T-helper 2 cell treated with Interferon-gamma antibody and Interleukin-4, amounts not matched to agents 100 ng/mL and 5 ng/mL, for 36 hours (primary cell): ENCODE measurements at regions not wholly inside any gene's neighbourhood (a gene's known extent, or its start where the extent isn't known, plus 50 kb on each side); places are given as distances from the start of the nearest gene placed in this dataset.

ENCODE experiments used
- intact Hi-C: fragments of 100-400 bp; cut with micrococcal nuclease; formaldehyde crosslinking; loops from one replicate; pipeline ENCODE4 v1.15.1; 2023

DNA sequence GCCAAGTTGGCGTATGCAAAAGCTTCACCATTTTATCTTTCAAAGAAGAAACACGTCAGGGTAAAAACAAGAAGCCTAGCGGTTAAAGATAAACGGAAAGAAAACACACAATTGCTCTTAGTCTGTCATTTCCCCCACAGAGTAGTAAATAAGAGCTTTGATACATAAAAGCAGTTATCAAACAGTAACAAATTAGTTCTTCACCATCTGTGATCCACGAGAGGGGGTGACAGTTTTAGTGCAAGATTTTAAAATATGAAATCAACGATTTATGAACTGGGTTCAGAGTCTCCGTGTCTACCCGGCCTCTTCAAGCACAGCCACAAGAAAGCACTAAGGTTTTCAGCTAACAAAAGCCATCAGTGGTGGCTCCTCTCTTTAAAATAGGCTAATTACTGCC is 703.9 kb upstream of the ID2 start:
- intact Hi-C loops, result no loop called here

DNA sequence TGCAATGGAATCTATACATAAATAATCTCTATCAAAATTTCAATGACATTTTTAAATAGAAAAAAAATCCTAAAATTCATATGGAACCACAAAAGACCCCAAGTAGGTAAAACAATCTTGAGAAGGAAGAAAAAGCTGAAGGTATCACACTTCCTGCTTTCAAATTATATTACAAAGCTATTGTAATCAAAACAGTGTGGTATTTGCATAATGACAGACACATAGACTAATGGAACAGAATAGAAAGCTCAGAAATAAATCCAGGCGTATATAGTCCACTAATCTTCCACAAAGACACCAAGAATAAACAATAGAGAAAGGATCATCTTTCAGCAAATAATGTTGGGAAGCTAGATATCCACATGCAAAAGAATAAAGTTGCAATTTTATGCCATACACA is 699.8 kb upstream of the ID2 start:
- intact Hi-C loops, result no loop called here

DNA sequence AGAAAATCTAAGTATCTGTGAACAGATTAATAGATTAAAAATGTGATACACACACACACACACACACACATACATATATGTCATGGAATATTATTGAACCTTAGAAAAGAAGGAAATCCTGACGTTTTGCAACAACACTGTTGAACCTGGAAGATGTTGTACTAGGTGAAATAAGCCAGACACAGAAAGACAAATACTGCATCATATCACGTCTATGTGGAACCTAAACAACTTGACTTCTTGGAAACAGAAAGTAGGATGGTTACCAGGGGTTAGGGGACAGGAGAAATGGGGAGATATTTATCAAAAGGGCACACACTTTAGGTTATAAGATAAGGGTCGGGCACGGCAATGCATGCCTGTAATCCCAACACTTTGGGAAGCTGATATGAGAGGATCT is 698.4 kb upstream of the ID2 start:
- intact Hi-C loops, result no loop called here

DNA sequence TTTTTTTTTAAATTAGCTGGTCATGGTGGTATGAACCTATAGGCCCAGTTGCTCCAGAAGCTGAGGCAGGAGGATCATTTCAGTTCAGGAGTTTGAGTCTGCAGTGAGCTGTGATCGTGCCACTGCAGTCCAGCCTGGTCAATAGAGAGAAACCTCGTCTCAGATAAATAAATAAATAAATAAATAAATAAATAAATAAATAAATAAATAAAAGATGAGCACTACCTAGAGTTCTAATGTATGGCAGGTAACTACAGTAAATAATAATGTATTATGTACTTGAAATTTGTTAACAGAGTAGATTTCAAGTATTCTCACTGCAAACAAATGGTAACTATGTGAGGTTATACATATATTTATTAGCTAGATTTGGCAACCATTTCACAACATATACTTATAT is 697.9 kb upstream of the ID2 start:
- intact Hi-C loops, result loop anchor here (2.0 kb wide), 1 partner anchor 67 kb away; no protein-coding TSS in a partner anchor

DNA sequence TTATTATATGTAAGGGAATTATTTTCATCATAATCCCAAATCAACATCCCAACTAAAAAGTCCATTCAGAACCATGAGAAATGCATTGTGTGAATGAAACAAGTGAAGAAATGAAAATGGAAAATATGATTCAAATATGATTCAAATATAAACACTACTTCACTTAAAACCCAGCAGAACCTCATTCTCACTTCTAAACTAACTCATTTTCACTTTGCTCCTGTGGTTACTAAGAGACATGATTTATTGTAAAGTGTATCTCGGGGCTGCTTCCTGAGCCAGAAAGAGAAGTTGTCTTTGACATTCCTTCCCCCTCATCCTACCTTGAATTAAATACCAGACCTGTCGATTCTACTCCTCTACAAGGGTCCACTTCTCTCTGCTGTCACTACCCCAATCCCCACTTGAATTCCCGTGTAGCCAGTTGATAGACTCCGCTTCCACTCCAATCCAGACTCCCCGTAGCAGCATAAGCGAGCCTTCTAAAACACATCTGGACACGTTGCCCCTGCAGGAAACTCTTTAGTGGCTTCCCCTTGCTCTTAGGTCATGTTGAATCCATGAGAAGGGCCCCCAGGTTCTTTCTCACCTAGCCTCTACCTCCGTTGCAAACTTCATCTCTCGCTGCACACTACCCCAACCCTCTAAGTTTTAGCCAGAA is 697.0 kb upstream of the ID2 start:
- intact Hi-C loops, result loop anchor here (2.0 kb wide), 1 partner anchor 66 kb away; no protein-coding TSS in a partner anchor

DNA sequence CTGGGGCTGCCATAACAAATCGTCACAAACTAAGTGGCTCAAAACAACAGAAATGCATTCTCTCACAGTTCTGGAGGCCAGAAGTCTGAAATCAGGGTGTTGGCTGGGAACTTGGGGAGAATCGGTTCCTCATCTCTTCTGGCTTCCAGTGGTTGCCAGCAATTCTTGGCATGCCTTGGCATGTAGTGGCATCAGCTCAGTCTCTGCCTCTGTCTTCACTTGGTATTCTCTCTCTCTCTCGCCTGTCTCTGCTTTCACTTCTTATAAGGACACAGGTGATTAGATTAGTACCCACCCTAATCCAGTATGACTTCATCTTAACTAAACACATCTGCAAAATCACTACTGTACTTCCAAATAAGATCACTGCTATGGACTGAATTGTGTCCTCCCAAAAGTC is 695.4 kb upstream of the ID2 start:
- intact Hi-C loops, result no loop called here

DNA sequence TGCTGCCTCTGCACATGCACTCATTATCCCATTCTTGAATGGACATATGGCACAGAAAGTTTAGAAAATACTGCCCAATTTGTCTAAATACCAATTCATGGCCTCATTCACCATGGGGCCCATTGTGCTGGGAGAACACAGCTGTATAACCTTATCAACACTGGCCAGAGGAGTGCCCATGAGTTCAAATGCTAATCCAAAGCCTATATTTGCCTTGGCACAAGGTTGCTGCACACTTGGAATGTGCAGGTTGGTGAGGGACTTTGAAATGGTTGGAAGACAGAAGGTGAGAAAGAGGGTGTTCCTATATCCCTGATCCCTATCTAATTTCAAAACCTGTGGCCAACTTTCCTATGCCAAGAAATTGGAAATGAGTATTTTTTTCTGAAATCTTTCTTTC is 693.9 kb upstream of the ID2 start:
- intact Hi-C loops, result no loop called here

DNA sequence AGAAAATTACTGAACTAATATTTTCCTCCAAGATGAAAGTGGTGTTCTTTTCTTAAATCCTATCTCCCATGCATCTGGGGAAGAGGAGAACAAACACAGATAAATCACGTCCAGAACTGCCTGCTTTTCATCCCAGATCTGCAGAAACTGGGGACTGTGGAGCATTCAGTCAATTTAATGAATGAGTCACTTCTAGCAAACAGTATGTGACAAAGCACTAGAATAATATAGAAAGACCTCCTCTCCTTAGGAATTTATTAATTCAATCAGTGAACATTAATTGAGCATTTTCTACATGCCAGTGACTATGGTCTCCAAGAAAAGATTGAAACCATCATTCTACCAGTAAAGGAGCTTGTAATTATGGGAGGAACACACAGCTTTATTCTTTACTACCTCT is 693.4 kb upstream of the ID2 start:
- intact Hi-C loops, result no loop called here

DNA sequence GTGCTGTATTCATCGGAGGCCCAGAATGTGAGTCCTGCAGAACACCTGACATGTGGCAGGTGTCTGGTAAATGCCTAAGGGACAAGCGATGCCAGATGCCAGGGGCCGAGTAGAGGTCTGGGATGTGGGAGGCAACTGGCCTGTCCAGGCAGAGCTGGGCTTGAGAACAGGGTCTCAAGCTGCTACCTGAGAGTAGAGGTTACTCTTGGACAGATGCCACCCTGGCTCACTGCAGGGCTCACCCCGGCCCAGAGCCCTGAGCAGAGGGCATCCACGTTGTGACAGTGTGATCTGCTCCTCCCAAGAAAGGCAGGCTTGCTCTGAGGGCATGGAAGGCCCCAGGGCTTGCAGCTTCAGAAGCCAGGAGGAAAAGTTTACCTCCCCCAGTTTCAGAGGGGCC is 692.0 kb upstream of the ID2 start:
- intact Hi-C loops, result no loop called here

DNA sequence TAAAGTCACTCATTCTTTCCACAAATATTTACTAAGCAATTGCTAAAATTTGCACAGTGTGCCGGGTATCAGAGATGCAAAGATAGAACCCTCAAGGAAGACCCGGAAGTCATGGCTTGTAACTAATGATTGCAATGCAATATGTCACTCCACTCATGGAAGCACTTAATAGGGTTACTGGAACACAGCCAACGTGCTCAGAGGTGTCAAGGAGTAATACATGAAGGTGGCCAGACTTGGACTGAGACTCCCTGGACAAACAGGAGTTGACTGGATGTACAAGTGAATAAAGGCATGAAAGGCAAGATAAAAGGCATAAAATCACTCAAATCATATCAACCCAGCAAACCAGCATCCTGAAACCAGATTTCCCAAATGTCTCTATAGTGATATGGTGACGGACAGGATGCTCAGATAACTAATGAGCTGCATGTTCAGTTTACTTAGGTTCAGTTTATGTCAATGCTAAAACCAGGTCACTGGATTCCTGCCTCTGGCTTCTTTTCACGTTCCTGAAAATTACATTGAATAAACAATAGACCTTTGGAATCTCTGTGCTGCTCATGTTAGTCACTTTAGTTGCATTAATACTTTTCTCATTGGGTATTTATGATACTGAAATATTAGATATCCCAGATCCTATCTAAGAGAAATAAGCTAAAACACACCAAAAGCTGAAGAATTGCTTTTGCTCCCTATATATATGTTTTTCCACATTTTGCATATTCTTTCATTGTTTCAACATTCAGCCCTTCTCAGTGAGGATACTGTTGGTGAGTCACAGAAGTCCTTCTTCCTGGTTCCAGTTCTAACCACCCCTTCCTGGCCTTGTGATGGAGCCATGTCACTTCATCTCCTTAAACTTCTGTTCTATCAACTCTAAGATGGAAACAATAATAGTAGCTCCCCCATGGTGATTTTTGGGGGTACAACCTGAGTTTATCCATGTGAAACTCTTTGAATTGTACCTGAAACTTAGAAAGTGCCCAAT is 688.9 kb upstream of the ID2 start:
- intact Hi-C loops, result no loop called here

DNA sequence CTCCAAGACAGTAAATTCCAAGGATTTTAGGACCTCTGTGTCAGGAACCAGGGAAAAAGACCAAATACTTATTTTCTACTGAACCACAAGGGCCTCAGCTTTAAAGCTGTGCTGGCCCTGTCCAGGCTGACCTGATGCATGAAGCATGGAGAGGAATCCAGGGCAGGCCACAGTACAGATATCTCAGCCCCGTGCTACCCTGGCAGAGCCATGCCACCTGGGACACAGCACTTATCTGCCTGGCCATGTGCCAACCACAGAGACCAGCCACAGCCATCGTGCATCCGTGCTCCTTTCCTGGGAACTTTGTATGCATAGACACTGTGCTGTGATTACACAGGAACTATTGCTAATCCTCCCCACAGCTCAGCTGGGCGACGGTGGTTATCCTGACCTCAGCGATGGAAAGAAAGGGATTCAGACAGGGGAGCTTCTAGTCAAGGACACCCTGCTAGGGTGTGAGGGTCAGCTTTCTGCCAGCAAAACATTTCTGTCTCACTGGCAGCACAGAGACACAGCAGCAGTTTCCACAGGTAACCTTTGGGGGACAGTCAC is 687.4 kb upstream of the ID2 start:
- intact Hi-C loops, result no loop called here

DNA sequence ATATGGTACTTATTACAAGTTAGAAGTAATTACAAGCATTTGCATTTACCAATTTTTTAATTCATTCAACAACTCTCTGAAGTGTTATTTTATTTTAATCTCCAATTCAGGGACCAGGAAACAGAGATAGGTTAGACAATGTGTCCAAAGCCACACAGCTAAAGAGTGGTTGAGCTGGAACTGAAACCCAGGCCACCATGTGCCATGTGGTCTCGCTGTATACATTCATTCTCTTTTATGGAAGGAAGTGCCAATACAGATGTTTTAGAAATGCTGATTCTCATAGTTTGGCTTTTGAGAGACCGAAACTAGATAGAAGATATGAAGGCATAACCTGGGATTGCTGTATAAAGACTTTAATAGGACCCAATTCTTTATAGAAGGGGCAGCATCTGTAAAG is 684.6 kb upstream of the ID2 start:
- intact Hi-C loops, result no loop called here

DNA sequence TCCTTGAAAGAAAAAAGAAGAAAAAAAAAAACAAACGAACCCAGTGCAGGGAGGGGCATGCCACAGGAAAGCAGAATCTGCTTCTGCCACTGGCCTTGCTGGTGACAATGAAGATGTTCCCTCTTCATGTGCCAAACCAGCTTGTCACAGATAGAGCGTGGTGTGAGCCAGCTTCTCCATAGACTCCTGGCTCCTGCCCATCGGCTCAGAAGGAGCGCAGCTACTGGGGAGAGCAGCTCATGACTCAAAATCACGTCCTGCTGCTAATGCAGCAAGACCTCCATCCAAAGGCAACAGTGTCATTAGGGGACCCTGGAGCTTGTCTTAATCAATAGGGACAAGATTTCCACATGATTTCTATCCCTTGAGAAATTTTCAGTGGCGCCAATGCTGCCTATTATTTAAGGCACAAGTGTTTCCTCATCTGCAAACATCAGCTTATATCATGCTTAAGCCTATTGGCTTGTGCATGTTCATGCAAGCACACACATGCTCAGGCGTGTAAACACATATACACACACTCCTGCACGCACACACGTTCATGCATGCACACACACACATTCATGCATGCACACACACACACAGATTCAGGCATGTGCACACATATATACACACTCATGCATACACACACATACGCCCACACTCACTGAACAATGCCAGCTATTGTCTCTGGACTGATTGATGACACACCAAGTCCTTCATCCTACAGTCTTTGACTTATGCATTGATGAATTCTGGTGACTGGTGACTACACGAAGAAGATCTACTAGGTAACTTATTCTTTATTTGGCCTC is 682.0 kb upstream of the ID2 start:
- intact Hi-C loops, result no loop called here

DNA sequence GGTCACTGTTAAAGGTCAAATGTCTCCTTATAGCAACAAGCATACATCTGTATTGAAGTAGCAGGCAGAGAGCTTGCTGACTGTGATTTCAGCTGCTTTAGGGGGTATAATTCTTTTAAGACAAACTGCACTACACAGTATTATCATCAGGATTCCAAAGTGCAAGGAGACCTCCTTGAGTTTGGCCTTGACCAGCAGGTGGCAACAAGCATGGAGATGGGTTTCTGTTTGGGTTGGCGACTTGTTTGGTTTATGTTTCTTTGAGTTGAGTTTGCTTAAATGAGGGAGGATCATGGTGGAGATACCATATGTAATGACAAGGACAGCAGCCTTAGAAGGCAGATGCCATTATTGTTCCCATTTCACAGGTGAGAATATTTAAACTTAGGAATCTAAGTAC is 681.0 kb upstream of the ID2 start:
- intact Hi-C loops, result no loop called here

DNA sequence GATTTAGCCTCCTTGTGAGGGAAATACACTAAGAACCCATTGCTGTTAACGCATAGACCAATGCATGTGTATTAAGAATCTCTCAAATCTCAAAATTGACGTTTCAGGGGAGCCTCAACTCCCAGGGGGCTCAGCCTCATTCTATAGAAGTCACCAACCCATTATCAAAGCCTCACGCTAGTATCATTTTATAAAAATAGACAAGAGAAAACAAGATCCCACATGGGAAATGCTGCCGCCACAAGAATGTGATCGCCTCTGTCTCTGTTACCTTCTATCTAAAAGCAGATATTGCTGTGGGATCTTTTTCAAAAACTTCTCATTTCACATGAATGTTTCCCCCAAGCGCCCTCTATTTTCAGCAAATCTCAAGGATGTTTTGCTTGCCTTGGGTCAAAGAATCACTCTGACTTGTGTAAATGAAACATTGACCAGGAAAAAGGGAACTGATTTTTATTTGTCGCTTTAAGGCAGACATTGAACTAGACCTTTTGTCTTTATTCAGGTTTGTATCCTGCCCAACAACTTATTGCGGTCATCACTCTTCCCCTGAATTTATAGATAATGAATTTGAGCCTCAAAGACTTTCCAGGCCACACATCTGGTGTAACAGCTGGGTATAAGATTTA is 679.0 kb upstream of the ID2 start:
- intact Hi-C loops, result no loop called here

DNA sequence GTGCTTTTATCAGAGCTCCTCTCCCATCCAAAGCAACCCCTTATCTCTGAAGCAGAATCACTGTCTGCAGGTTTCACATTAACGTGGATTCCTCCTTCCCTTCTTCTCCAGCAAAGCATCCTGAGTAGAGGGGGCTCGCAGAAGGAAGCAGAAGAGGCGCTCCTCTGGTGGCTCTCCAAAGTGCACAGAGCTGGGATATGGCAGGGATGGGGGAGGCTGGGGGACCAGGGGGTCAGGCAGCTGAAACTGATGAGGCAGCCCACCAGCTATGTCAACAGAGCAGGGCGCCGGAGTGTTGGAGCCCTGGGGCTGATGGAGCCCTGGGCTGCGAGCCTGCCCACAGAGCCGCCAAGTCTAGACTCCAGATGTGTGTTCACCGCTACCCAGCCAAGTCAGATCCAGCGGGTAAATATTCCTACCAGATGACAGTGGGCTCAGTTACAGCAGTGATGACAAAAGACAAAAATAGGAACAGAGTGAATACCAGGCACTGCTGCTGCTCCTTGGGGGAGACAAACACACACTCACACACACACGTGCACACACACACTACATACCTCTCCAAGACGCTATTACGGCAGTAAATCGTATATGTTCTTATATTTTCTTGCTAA is 678.3 kb upstream of the ID2 start:
- intact Hi-C loops, result no loop called here

DNA sequence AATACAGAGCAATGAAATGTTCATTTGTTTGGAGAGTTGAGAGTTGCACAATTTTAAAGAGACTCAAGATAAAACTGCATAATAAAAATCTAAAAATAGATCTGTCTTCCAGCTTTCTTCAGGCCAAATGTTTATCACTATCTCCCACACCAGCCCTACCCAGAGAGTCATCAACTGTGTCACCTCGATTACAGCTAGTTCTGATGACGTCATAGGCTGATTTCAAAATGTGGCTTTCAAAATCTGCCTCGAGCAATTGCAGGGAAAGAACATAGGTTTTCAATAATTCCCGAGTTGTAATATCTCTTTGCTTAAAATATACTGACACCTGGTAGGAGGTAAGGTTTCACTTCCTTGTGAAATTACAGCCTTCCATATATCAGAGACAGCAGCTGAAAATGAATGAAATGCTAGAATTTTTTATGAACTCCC is 677.6 kb upstream of the ID2 start:
- intact Hi-C loops, result no loop called here

DNA sequence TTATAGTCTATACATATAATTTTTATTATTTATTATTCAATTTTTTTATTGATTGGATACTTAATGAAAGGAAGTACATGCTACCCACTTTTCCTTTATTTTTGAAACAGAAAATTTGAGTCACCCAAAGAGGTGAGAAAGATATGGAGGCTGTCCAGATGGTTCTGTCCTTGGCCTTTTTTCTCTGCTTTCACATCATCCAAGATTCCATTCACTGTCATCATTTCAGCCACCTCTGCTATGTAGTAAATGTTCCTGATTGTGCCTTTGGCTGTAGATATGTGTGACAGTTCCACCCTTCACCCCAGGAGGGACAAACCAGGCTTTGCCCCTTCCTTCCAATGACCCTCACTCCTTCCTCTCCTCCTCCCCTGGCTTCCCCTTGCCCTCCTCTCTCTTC is 675.7 kb upstream of the ID2 start:
- intact Hi-C loops, result no loop called here

DNA sequence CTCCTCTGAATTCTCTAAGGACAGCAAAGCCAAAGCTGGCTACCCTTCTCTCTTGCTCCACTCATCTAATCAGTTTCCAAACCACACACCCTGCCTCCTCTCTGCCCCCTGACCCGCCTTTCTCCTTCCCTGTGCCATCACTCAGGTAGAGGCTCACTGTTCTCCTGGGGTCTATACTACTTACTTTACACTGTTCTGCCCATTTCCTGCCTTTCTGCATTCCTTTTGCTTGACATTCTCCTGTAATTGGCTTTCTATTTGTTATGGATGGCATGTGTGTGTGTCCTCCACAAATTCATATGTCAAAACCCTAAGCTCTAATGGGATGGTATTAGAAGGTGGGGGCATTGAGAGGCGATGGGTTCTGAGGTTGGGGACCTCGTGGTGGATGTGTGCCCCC is 675.2 kb upstream of the ID2 start:
- intact Hi-C loops, result no loop called here

DNA sequence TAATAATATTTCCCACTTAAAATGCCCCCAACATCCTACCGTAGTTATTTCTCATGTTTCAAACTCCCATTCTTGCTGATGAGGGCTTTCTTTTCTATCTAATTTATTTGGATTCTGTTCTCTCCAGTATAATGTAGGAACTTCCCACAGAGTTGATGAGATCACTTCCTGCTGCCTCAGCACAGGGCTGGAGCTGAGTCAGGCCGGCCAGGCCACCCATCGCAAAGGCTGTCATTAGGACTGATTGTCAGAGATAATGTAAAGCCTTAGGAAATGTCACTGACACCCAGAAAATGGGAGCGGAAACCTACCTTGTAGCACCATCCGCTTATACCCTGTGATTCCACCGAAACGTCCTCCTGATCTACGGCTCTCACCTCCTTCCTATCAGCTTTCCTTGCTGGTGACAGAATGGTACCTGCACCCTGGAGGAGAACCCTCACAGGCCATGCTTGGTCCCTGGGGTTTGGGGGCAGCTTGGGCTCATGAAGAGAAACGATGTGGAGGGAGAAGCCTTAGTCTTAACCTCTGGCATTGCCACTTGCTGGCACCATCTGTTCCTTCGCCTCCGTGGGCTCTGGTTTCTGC is 672.8 kb upstream of the ID2 start:
- intact Hi-C loops, result no loop called here
